ENCODE measurements at regions not wholly inside any gene's neighbourhood (a gene's known extent, or its start where the extent isn't known, plus 50 kb on each side); places are given as distances from the start of the nearest gene placed in this dataset.
"Not testable (repeated sequence)": the region's sequence is repeated elsewhere in the genome, so short reads cannot be mapped to it uniquely, and the experiment has no call there.

- peaks cover 0 to 5% of the 10 kb centered on the region in 2 donors for H3K4me1 ChIP-seq (ENCODE audit: control insufficient read depth in 2 of 2, insufficient read depth in 2 of 2, low read length in 2 of 2)
- no peak overlapping the region for H3K9ac ChIP-seq (ENCODE audit: low read length)
- no peaks in the 10 kb centered on the region for H3K36me3 ChIP-seq (replicated peaks in 1 of 2; ENCODE audit: control extremely low read depth in 1 of 2, control insufficient read depth in 1 of 2, extremely low read depth in 1 of 2, insufficient read depth in 2 of 2, low read length in 1 of 2)
- H3K9me3 ChIP-seq (ENCODE audit: control extremely low read depth in 1 of 3, control insufficient read depth in 2 of 3, insufficient read depth in 1 of 3, low read length in 2 of 3): peaks cover 0 to 6% (median 6%) of the 10 kb centered on the region in 3 donors
- no peak overlapping the region for H3K27ac ChIP-seq (ENCODE audit: low read length in 2 of 2)
- no peaks in the 10 kb centered on the region for H3K79me2 ChIP-seq (ENCODE audit: control insufficient read depth, insufficient read depth, low read length)
- ChIA-PET POLR2A (no interaction called here), CTCF (no interaction called here)
- no peak overlapping the region for H2AFZ ChIP-seq (ENCODE audit: insufficient read depth, low read depth, low read length, poor library complexity, severe bottlenecking)
- no peaks in the 10 kb centered on the region for H3K27me3 ChIP-seq (replicated peaks in 1 of 4; ENCODE audit: control extremely low read depth in 1 of 4, control insufficient read depth in 3 of 4, insufficient read depth in 4 of 4, low read length in 3 of 4)
- H4K20me1 ChIP-seq (ENCODE audit: control insufficient read depth, insufficient read depth, low read length, poor library complexity, severe bottlenecking): no peaks in the 10 kb centered on the region
- no peak overlapping the region for H3K27ac Mint-ChIP-seq
- no peak for ATAC-seq (ENCODE audit: low read depth)
- H3K4me2 ChIP-seq (replicated peaks; ENCODE audit: low read depth, low read length, poor library complexity, severe bottlenecking): no peak overlapping the region
- no peak overlapping the region for H3K4me3 ChIP-seq (ENCODE audit: control extremely low read depth in 1 of 5, extremely low read depth in 1 of 5, insufficient read depth in 1 of 5, low read depth in 2 of 5, low read length in 4 of 5)
- 93% methylated on average over 12 of the region's 15 CpGs for WGBS (ENCODE audit: insufficient coverage)
- intact Hi-C loops (cut with micrococcal nuclease): no loop called here
- H3K27me3 Mint-ChIP-seq: peaks cover 17% of the 10 kb centered on the region
- H3K4me3 Mint-ChIP-seq: no peak overlapping the region
- H3K4me1 Mint-ChIP-seq: no peaks in the 10 kb centered on the region
- no peak for DNase-seq
- TF ChIP-seq EZH2 (IDR thresholded peaks at IDR 0.05; ENCODE audit: borderline replicate concordance, insufficient read depth, low read depth, low read length, poor library complexity, severe bottlenecking) (no peak), CTCF (IDR thresholded peaks at IDR 0.05) (no peak)
- peaks cover 6% of the 10 kb centered on the region for H3K9me3 Mint-ChIP-seq (ENCODE audit: insufficient read depth)
Observed at GRCh38 chr5:171724468-171725204, 61.0 kb upstream of the SMIM23 start.

- Histone ChIP-seq H3K9me3 (ENCODE audit: control extremely low read depth in 1 of 3, control insufficient read depth in 2 of 3, insufficient read depth in 1 of 3, low read length in 2 of 3) (peaks cover 2 to 6% (median 6%) of the 10 kb centered on the region in 3 donors), H3K27me3 (replicated peaks in 1 of 4; ENCODE audit: control extremely low read depth in 1 of 4, control insufficient read depth in 3 of 4, insufficient read depth in 4 of 4, low read length in 3 of 4) (no peaks in the 10 kb centered on the region), H3K27ac (ENCODE audit: low read length in 2 of 2) (no peak overlapping the region), H2AFZ (ENCODE audit: insufficient read depth, low read depth, low read length, poor library complexity, severe bottlenecking) (no peak overlapping the region), H3K79me2 (ENCODE audit: control insufficient read depth, insufficient read depth, low read length) (no peaks in the 10 kb centered on the region), H3K9ac (ENCODE audit: low read length) (no peak overlapping the region), H3K4me3 (ENCODE audit: control extremely low read depth in 1 of 5, extremely low read depth in 1 of 5, insufficient read depth in 1 of 5, low read depth in 2 of 5, low read length in 4 of 5) (no peak overlapping the region), H3K4me2 (replicated peaks; ENCODE audit: low read depth, low read length, poor library complexity, severe bottlenecking) (no peak overlapping the region), H3K4me1 (ENCODE audit: control insufficient read depth in 2 of 2, insufficient read depth in 2 of 2, low read length in 2 of 2) (peaks cover 0 to 5% of the 10 kb centered on the region in 2 donors), H3K36me3 (replicated peaks in 1 of 2; ENCODE audit: control extremely low read depth in 1 of 2, control insufficient read depth in 1 of 2, extremely low read depth in 1 of 2, insufficient read depth in 2 of 2, low read length in 1 of 2) (no peaks in the 10 kb centered on the region), H4K20me1 (ENCODE audit: control insufficient read depth, insufficient read depth, low read length, poor library complexity, severe bottlenecking) (no peaks in the 10 kb centered on the region)
- no CpG with 5 or more reads among the region's 3 CpGs for WGBS (ENCODE audit: insufficient coverage)
- intact Hi-C loops (cut with micrococcal nuclease): no loop called here
- Mint-ChIP-seq H3K27me3 (peaks cover 14% of the 10 kb centered on the region), H3K9me3 (ENCODE audit: insufficient read depth) (peaks cover 6% of the 10 kb centered on the region), H3K4me1 (no peaks in the 10 kb centered on the region), H3K27ac (no peak overlapping the region), H3K4me3 (no peak overlapping the region)
- ATAC-seq (ENCODE audit: low read depth): no peak
- ChIA-PET CTCF (no interaction called here), POLR2A (no interaction called here)
- TF ChIP-seq CTCF (IDR thresholded peaks at IDR 0.05) (no peak), EZH2 (IDR thresholded peaks at IDR 0.05; ENCODE audit: borderline replicate concordance, insufficient read depth, low read depth, low read length, poor library complexity, severe bottlenecking) (no peak)
- no peak for DNase-seq
Observed at GRCh38 chr5:171725205-171725601, 60.4 kb upstream of the SMIM23 start.

- no CpG with 5 or more reads among the region's 2 CpGs for WGBS (ENCODE audit: insufficient coverage)
- H3K4me3 ChIP-seq (ENCODE audit: control extremely low read depth in 1 of 5, extremely low read depth in 1 of 5, insufficient read depth in 1 of 5, low read depth in 2 of 5, low read length in 4 of 5); H3K27ac Mint-ChIP-seq; H3K4me3 Mint-ChIP-seq; H4K20me1 ChIP-seq (ENCODE audit: control insufficient read depth, insufficient read depth, low read length, poor library complexity, severe bottlenecking); H3K27ac ChIP-seq (ENCODE audit: low read length in 2 of 2); ATAC-seq (ENCODE audit: low read depth); CTCF ChIA-PET; POLR2A ChIA-PET; H3K27me3 ChIP-seq (replicated peaks in 1 of 4; ENCODE audit: control extremely low read depth in 1 of 4, control insufficient read depth in 3 of 4, insufficient read depth in 4 of 4, low read length in 3 of 4); H3K4me2 ChIP-seq (replicated peaks; ENCODE audit: low read depth, low read length, poor library complexity, severe bottlenecking); H3K79me2 ChIP-seq (ENCODE audit: control insufficient read depth, insufficient read depth, low read length); DNase-seq; H2AFZ ChIP-seq (ENCODE audit: insufficient read depth, low read depth, low read length, poor library complexity, severe bottlenecking); H3K36me3 ChIP-seq (replicated peaks in 1 of 2; ENCODE audit: control extremely low read depth in 1 of 2, control insufficient read depth in 1 of 2, extremely low read depth in 1 of 2, insufficient read depth in 2 of 2, low read length in 1 of 2); intact Hi-C loops (cut with micrococcal nuclease); H3K4me1 ChIP-seq (ENCODE audit: control insufficient read depth in 2 of 2, insufficient read depth in 2 of 2, low read length in 2 of 2); H3K9ac ChIP-seq (ENCODE audit: low read length); H3K4me1 Mint-ChIP-seq; H3K9me3 Mint-ChIP-seq (ENCODE audit: insufficient read depth); H3K9me3 ChIP-seq (ENCODE audit: control extremely low read depth in 1 of 3, control insufficient read depth in 2 of 3, insufficient read depth in 1 of 3, low read length in 2 of 3): not testable (repeated sequence)
- peaks cover 14% of the 10 kb centered on the region for H3K27me3 Mint-ChIP-seq
Observed at GRCh38 chr5:171726819-171727218, 58.8 kb upstream of the SMIM23 start.
